Lower lobe of right lung (tissue), 2 donors: ENCODE measurements at regions not wholly inside any gene's neighbourhood (a gene's known extent, or its start where the extent isn't known, plus 50 kb on each side); places are given as distances from the start of the nearest gene placed in this dataset.

Source experiments
- ATAC-seq, 2 donors: fragments of 200-7000 bp; cut with Tn5 transposase; one replicate each; pipeline ENCODE4 v1.9.1; 2020 to 2022; ENCODE audit warnings: mild to moderate bottlenecking in 2 of 2, moderate library complexity in 2 of 2
- DNase-seq: peaks from one replicate; pipeline ENCODE4 v3.0.0-alpha.2; 2020
- H3K27ac ChIP-seq: fragments of 200-600 bp; one replicate; pipeline ENCODE4 v1.8.0; 2022
- H3K27me3 ChIP-seq: fragments of 200-600 bp; one replicate; pipeline ENCODE4 v1.8.0; 2022; ENCODE audit warnings: low read depth
- H3K36me3 ChIP-seq: fragments of 200-600 bp; one replicate; pipeline ENCODE4 v1.8.0; 2022; ENCODE audit warnings: mild to moderate bottlenecking
- H3K4me1 ChIP-seq: fragments of 200-600 bp; one replicate; pipeline ENCODE4 v1.8.0; 2022
- H3K4me3 ChIP-seq: fragments of 200-600 bp; one replicate; pipeline ENCODE4 v1.8.0; 2022; ENCODE audit warnings: mild to moderate bottlenecking
- H3K9me3 ChIP-seq: fragments of 200-600 bp; one replicate; pipeline ENCODE4 v1.8.0; 2022
- intact Hi-C: fragments of 100-400 bp; cut with DNase I; formaldehyde crosslinking; loops from one replicate; pipeline ENCODE4 v1.11.0; 2022
- TF ChIP-seq, protein P1 (sequence below): fragments of 200-600 bp; IDR thresholded peaks from one replicate; pipeline ENCODE4 v1.8.0; 2022; ENCODE audit warnings: antibody characterized with exemption, mild to moderate bottlenecking
- donor health status: DM: no; HTN: yes; CAD: no; lungs with severe emphysema.

DNA sequence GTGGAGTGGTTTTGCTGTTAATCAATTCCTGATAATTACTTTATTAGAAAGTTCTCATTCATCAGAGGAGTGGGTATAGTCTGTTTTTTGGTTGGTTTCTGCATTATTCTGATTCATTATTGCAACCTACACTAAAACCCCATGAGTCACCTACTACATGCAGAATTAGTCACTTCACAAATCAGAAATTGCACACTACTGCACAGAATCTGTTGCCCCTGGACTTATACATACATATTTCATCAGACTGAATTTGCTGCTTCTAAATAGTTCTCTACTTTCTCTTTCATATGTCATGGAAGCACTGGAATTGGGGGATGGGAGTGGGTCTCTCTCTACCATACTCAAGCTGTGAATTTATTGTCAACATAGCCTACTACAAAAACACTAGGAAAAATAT lies 585.1 kb downstream of the DNAH5 start:
- TF ChIP-seq, protein P1, sequence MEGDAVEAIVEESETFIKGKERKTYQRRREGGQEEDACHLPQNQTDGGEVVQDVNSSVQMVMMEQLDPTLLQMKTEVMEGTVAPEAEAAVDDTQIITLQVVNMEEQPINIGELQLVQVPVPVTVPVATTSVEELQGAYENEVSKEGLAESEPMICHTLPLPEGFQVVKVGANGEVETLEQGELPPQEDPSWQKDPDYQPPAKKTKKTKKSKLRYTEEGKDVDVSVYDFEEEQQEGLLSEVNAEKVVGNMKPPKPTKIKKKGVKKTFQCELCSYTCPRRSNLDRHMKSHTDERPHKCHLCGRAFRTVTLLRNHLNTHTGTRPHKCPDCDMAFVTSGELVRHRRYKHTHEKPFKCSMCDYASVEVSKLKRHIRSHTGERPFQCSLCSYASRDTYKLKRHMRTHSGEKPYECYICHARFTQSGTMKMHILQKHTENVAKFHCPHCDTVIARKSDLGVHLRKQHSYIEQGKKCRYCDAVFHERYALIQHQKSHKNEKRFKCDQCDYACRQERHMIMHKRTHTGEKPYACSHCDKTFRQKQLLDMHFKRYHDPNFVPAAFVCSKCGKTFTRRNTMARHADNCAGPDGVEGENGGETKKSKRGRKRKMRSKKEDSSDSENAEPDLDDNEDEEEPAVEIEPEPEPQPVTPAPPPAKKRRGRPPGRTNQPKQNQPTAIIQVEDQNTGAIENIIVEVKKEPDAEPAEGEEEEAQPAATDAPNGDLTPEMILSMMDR, result no peak
- ATAC-seq (no peak), DNase-seq (no peak)
- intact Hi-C loops, result no loop called here
- Histone ChIP-seq H3K4me3 (no peak overlapping the region), H3K4me1 (no peaks in the 10 kb centered on the region), H3K27me3 (no peaks in the 10 kb centered on the region), H3K9me3 (no peaks in the 10 kb centered on the region), H3K36me3 (no peaks in the 10 kb centered on the region), H3K27ac (no peak overlapping the region)

DNA sequence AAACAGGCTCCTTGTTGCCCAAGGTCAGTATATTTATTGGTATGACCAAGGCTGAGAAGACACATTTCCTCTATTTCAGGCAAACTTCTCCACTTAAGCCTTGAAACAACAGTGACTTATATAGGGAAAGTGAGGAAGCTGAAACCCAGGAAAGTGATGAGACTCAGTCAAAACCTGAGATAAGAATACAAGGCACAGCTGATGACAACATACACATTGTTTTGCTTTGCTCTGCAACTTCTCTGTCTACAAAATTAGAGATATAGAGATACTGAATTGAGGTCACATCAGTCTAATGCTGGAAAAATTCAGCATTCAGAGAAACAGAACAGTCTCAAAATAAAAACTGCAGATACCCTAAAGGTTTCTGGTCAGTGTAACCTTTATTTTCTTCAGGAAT lies 586.1 kb downstream of the DNAH5 start:
- no peaks in the 10 kb centered on the region for H3K36me3 ChIP-seq

DNA sequence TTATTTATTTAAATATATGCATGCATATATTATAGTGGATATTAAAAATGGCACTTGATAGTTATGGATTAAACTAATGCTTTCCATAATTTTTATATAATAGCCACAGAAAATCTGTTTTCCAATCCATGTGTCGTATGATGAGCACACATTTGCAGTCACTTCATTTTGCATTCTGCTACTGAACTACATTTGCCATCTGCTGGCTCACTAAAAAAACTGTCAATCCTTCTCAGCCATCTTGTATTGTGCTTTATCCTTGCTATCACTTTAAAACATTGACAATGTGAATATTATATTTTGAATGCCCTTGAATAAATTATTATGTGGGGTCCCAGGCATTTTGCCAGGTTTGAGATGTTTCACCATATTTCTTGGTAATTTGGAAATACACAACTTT lies 586.6 kb downstream of the DNAH5 start:
- Histone ChIP-seq H3K36me3 (no peaks in the 10 kb centered on the region), H3K27me3 (no peaks in the 10 kb centered on the region), H3K9me3 (no peaks in the 10 kb centered on the region), H3K27ac (no peak overlapping the region), H3K4me3 (no peak overlapping the region), H3K4me1 (no peaks in the 10 kb centered on the region)
- intact Hi-C loops, result no loop called here
- TF ChIP-seq, protein P1, result no peak
- no peak for DNase-seq
- ATAC-seq, result no peak

More for the DNA sequence above, 586.1 kb downstream of the DNAH5 start:
- H3K9me3 ChIP-seq, result no peaks in the 10 kb centered on the region
- TF ChIP-seq, protein P1, result no peak
- no peak for DNase-seq
- ATAC-seq, result no peak
- H3K4me1 ChIP-seq, result no peaks in the 10 kb centered on the region
- no peak overlapping the region for H3K27ac ChIP-seq
- H3K4me3 ChIP-seq, result no peak overlapping the region
- H3K27me3 ChIP-seq, result no peaks in the 10 kb centered on the region
- intact Hi-C loops, result no loop called here

DNA sequence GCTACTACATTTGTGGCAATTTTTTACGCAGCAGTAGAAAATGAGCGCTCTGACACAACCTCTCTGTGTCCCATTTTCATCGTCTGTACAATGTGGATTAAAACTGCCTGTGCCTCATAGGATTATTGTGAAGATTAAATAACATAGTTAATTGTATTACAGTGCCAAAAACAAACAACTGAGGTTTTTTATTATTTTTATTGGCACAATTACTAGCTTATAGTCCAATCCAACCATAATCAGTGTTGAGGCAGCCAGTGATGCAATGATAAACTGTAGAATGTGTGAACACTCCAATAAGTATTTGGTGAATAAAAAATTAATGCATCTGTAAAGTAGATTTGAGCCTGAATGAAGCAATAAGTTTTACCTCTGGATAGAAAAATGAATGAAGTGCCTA lies 588.3 kb downstream of the DNAH5 start:
- intact Hi-C loops, result no loop called here
- TF ChIP-seq, protein P1, result no peak
- Histone ChIP-seq H3K27ac (no peak overlapping the region), H3K9me3 (no peaks in the 10 kb centered on the region), H3K4me1 (no peaks in the 10 kb centered on the region), H3K36me3 (no peaks in the 10 kb centered on the region), H3K27me3 (no peaks in the 10 kb centered on the region), H3K4me3 (no peak overlapping the region)
- ATAC-seq (no peak), DNase-seq (no peak)

DNA sequence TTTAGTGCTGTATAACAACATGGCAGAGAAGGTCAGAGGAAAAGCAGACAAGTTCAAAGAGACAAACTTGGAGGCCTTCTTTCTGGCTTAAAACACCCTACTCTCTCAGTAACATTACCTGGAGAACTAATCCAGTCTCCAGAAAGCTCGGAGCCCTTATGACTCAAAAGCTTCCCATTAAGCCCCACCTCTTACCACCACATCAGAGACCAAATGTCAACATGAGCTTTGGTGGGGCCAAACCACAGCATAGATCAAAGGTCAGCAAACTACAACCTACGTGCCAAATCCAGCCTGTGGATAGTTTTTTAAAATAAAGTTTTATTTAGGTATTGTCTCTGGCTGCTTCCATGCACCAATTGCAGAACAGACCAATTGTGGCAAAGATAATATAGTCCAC lies 589.9 kb downstream of the DNAH5 start:
- no peak for DNase-seq
- Histone ChIP-seq H3K27me3 (no peaks in the 10 kb centered on the region), H3K4me1 (no peaks in the 10 kb centered on the region), H3K27ac (no peak overlapping the region), H3K4me3 (no peak overlapping the region), H3K9me3 (no peaks in the 10 kb centered on the region), H3K36me3 (no peaks in the 10 kb centered on the region)
- ATAC-seq, result no peak
- intact Hi-C loops, result no loop called here
- TF ChIP-seq, protein P1, result no peak

DNA sequence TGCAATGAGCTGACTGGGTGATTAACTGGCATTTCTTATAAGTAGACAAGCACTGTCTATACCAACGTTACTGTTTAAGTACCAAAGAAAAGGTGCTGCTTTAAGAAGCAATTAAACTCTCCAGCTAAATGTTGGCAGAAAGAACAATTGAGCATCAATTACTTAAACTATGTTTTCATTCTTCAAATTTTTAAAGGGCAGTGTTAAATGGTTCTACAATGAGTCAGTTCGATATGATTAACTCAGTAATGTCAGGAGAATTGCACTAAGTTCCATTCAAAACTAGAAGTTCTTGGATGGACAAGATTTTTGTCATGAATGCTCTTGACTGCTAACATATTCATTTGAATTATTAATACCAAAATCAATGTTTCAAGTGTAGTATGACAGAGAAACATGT lies 593.7 kb downstream of the DNAH5 start:
- Histone ChIP-seq H3K27ac (no peak overlapping the region), H3K9me3 (no peaks in the 10 kb centered on the region), H3K4me1 (no peaks in the 10 kb centered on the region), H3K4me3 (no peak overlapping the region), H3K27me3 (no peaks in the 10 kb centered on the region), H3K36me3 (no peaks in the 10 kb centered on the region)
- ATAC-seq, result no peak
- TF ChIP-seq, protein P1, result no peak
- intact Hi-C loops, result no loop called here
- no peak for DNase-seq
